ENCODE measurements at regions not wholly inside any gene's neighbourhood (a gene's known extent, or its start where the extent isn't known, plus 50 kb on each side); places are given as distances from the start of the nearest gene placed in this dataset.

GRCh38 chr19:5222178-5222577 is 118.4 kb downstream of the PTPRS start:
- TF ChIP-seq CTCF (IDR thresholded peaks at IDR 0.05) (no peak), POLR2A (IDR thresholded peaks at IDR 0.05) (no peak)

All from right lobe of liver (tissue), 4 donors.